ENCODE measurements at regions not wholly inside any gene's neighbourhood (a gene's known extent, or its start where the extent isn't known, plus 50 kb on each side); places are given as distances from the start of the nearest gene placed in this dataset.

- TF ChIP-seq MEIS2 (CRISPR knock-in tag; IDR thresholded peaks at IDR 0.05) (no peak), KLF9 (CRISPR knock-in tag; IDR thresholded peaks at IDR 0.05; ENCODE audit: low read depth) (0 out of 2 replicates have a peak, but pooled peaks have one; percentile 31), ZNF792 (CRISPR knock-in tag; IDR thresholded peaks at IDR 0.05) (peak; percentile 91; the same call in 1 of the 2 replicates), NFYB (CRISPR knock-in tag; IDR thresholded peaks at IDR 0.05) (no peak), ZSCAN25 (CRISPR knock-in tag; IDR thresholded peaks at IDR 0.05) (no peak), ZNF614 (CRISPR knock-in tag; IDR thresholded peaks at IDR 0.05; ENCODE audit: borderline replicate concordance) (peak; percentile 84; the same call in 1 of the 2 replicates), ZBTB14 (CRISPR knock-in tag; IDR thresholded peaks at IDR 0.05) (no peak), ZNF577 (CRISPR knock-in tag; IDR thresholded peaks at IDR 0.05; ENCODE audit: borderline replicate concordance, low read depth) (no peak), RBM39 (IDR thresholded peaks at IDR 0.05; ENCODE audit: low read depth, low read length, poor library complexity, severe bottlenecking) (no peak), ZNF570 (CRISPR knock-in tag; IDR thresholded peaks at IDR 0.05; ENCODE audit: borderline replicate concordance) (no peak), ZNF761 (CRISPR knock-in tag; conservative IDR thresholded peaks at IDR 0.05) (no peak), ZSCAN22 (CRISPR knock-in tag; IDR thresholded peaks at IDR 0.05) (no peak), SETDB1 (CRISPR knock-in tag; IDR thresholded peaks at IDR 0.05; ENCODE audit: borderline replicate concordance) (no peak), POLR2A (IDR thresholded peaks at IDR 0.05; ENCODE audit: insufficient read depth in 1 of 2, low read depth in 2 of 2, low read length in 2 of 2) (no peak)
- TF ChIP-seq, protein P1, sequence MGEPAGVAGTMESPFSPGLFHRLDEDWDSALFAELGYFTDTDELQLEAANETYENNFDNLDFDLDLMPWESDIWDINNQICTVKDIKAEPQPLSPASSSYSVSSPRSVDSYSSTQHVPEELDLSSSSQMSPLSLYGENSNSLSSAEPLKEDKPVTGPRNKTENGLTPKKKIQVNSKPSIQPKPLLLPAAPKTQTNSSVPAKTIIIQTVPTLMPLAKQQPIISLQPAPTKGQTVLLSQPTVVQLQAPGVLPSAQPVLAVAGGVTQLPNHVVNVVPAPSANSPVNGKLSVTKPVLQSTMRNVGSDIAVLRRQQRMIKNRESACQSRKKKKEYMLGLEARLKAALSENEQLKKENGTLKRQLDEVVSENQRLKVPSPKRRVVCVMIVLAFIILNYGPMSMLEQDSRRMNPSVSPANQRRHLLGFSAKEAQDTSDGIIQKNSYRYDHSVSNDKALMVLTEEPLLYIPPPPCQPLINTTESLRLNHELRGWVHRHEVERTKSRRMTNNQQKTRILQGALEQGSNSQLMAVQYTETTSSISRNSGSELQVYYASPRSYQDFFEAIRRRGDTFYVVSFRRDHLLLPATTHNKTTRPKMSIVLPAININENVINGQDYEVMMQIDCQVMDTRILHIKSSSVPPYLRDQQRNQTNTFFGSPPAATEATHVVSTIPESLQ (CRISPR knock-in tag; conservative IDR thresholded peaks at IDR 0.05) = no peak
- TF ChIP-seq, protein P2, sequence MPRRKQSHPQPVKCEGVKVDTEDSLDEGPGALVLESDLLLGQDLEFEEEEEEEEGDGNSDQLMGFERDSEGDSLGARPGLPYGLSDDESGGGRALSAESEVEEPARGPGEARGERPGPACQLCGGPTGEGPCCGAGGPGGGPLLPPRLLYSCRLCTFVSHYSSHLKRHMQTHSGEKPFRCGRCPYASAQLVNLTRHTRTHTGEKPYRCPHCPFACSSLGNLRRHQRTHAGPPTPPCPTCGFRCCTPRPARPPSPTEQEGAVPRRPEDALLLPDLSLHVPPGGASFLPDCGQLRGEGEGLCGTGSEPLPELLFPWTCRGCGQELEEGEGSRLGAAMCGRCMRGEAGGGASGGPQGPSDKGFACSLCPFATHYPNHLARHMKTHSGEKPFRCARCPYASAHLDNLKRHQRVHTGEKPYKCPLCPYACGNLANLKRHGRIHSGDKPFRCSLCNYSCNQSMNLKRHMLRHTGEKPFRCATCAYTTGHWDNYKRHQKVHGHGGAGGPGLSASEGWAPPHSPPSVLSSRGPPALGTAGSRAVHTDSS (CRISPR knock-in tag; conservative IDR thresholded peaks at IDR 0.05) = no peak
- TF ChIP-seq, protein P3, sequence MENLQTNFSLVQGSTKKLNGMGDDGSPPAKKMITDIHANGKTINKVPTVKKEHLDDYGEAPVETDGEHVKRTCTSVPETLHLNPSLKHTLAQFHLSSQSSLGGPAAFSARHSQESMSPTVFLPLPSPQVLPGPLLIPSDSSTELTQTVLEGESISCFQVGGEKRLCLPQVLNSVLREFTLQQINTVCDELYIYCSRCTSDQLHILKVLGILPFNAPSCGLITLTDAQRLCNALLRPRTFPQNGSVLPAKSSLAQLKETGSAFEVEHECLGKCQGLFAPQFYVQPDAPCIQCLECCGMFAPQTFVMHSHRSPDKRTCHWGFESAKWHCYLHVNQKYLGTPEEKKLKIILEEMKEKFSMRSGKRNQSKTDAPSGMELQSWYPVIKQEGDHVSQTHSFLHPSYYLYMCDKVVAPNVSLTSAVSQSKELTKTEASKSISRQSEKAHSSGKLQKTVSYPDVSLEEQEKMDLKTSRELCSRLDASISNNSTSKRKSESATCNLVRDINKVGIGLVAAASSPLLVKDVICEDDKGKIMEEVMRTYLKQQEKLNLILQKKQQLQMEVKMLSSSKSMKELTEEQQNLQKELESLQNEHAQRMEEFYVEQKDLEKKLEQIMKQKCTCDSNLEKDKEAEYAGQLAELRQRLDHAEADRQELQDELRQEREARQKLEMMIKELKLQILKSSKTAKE (CRISPR knock-in tag; IDR thresholded peaks at IDR 0.05; ENCODE audit: borderline replicate concordance) = peak; percentile 89
- TF ChIP-seq, protein P4, sequence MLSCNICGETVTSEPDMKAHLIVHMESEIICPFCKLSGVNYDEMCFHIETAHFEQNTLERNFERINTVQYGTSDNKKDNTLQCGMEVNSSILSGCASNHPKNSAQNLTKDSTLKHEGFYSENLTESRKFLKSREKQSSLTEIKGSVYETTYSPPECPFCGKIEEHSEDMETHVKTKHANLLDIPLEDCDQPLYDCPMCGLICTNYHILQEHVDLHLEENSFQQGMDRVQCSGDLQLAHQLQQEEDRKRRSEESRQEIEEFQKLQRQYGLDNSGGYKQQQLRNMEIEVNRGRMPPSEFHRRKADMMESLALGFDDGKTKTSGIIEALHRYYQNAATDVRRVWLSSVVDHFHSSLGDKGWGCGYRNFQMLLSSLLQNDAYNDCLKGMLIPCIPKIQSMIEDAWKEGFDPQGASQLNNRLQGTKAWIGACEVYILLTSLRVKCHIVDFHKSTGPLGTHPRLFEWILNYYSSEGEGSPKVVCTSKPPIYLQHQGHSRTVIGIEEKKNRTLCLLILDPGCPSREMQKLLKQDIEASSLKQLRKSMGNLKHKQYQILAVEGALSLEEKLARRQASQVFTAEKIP (CRISPR knock-in tag; IDR thresholded peaks at IDR 0.05; ENCODE audit: borderline replicate concordance) = no peak
Measured at GRCh38 chr1:55428944-55429931, 214.1 kb upstream of the USP24 start (continued).
